Tibial nerve (tissue), 4 donors: ENCODE measurements at regions not wholly inside any gene's neighbourhood (a gene's known extent, or its start where the extent isn't known, plus 50 kb on each side); places are given as distances from the start of the nearest gene placed in this dataset.

ENCODE experiments used
- CTCF ChIP-seq, 5 experiments: fragments of 200-600 bp in 3 of 5; fragments of 450-650 bp in 2 of 5; sonication (generic) in 3 of 5; IDR thresholded peaks; one replicate each; pipeline ENCODE4 v1.5.1; 2016 to 2019; ENCODE audit warnings: antibody characterized with exemption in 5 of 5, mild to moderate bottlenecking in 3 of 5, moderate library complexity in 2 of 5
- EP300 ChIP-seq, 2 donors: sonication (generic); formaldehyde crosslinking; IDR thresholded peaks; one replicate each; pipeline ENCODE4 v1.6.1; 2017; ENCODE audit warnings: antibody characterized with exemption in 2 of 2, mild to moderate bottlenecking in 1 of 2

GRCh38 chr13:46983881-46984280 lies 87.0 kb upstream of the HTR2A start:
- no peak for TF ChIP-seq CTCF (IDR thresholded peaks at IDR 0.05)
- TF ChIP-seq EP300 (IDR thresholded peaks at IDR 0.05), result no peak
